Testis (tissue), 2 donors: ENCODE measurements at regions not wholly inside any gene's neighbourhood (a gene's known extent, or its start where the extent isn't known, plus 50 kb on each side); places are given as distances from the start of the nearest gene placed in this dataset.

ENCODE experiments used
- CTCF ChIP-seq, 3 experiments: fragments of 450-650 bp in 2 of 3; fragments of 200-600 bp in 1 of 3; sonication (generic) in 1 of 3; IDR thresholded peaks; one replicate each; pipeline ENCODE4 v1.5.1; 2016 to 2019; ENCODE audit warnings: antibody characterized with exemption in 3 of 3, mild to moderate bottlenecking in 2 of 3, moderate library complexity in 1 of 3
- POLR2A ChIP-seq: fragments of 450-650 bp; IDR thresholded peaks from one replicate; pipeline ENCODE4 v1.6.1; 2017; ENCODE audit warnings: antibody characterized with exemption, mild to moderate bottlenecking, moderate library complexity

- TF ChIP-seq CTCF (IDR thresholded peaks at IDR 0.05) (no peak), POLR2A (no peak)
Measured at GRCh38 chr3:104763007-104763406, 603.7 kb upstream of the ALCAM start.
